WTC11 (cell line): ENCODE measurements at regions not wholly inside any gene's neighbourhood (a gene's known extent, or its start where the extent isn't known, plus 50 kb on each side); places are given as distances from the start of the nearest gene placed in this dataset.

Experiments
- ATAC-seq: fragments of 200-7000 bp; cut with Tn5 transposase; 2 replicates; pipeline ENCODE4 v1.10.0; 2021; ENCODE audit warnings: mild to moderate bottlenecking, moderate library complexity
- CTCF ChIA-PET: fragments of 300-600 bp; sonication (Branson Sonifier 250); formaldehyde crosslinking; loops from one replicate; lab custom pipeline; 2021; ENCODE audit warnings: antibody characterized with exemption; lab: Charles Lee
- POLR2A ChIA-PET: fragments of 350-600 bp; sonication (Branson Sonifier 250); formaldehyde crosslinking; loops from one replicate; lab custom pipeline; 2021; ENCODE audit warnings: antibody characterized with exemption; lab: Charles Lee
- DNase-seq: peaks from one replicate; pipeline ENCODE4 v3.0.0; 2021; ENCODE audit warnings: low spot score
- H3K27ac Mint-ChIP-seq: 2 replicates; pipeline ENCODE4 v1.8.0; 2021; ENCODE audit warnings: mixed read lengths
- H3K27me3 Mint-ChIP-seq: 2 replicates; pipeline ENCODE4 v1.8.0; 2021; ENCODE audit warnings: low read depth, mild to moderate bottlenecking, moderate library complexity, mixed read lengths
- H3K36me3 Mint-ChIP-seq: 2 replicates; pipeline ENCODE4 v1.8.0; 2021; ENCODE audit warnings: mixed read lengths
- H3K4me1 Mint-ChIP-seq: 2 replicates; pipeline ENCODE4 v1.8.0; 2022; ENCODE audit warnings: mixed read lengths
- H3K4me3 Mint-ChIP-seq: 2 replicates; pipeline ENCODE4 v1.8.0; 2021; ENCODE audit warnings: mild to moderate bottlenecking, moderate library complexity, mixed read lengths
- H3K9me3 Mint-ChIP-seq: 2 replicates; pipeline ENCODE4 v1.8.0; 2021; ENCODE audit warnings: mixed read lengths
- CREB1 ChIP-seq: sonication (generic); formaldehyde crosslinking; IDR thresholded peaks from 2 replicates; pipeline ENCODE4 v1.8.0; 2023; ENCODE audit warnings: mild to moderate bottlenecking, missing genetic modification reagents
- ESRRA ChIP-seq: sonication (generic); formaldehyde crosslinking; IDR thresholded peaks from 2 replicates; pipeline ENCODE4 v1.8.1; 2022; ENCODE audit warnings: mild to moderate bottlenecking, missing genetic modification reagents, borderline replicate concordance
- JAZF1 ChIP-seq: fragments of 250-450 bp; sonication (Bioruptor Pico); IDR thresholded peaks from 2 replicates; pipeline ENCODE4 v1.9.0; 2021; ENCODE audit warnings: moderate library complexity, mild to moderate bottlenecking, inconsistent platforms
- TEAD4 ChIP-seq: sonication (generic); formaldehyde crosslinking; IDR thresholded peaks from 2 replicates; pipeline ENCODE4 v1.8.0; 2022; ENCODE audit warnings: mild to moderate bottlenecking, missing genetic modification reagents
- TP53 ChIP-seq: sonication (generic); formaldehyde crosslinking; IDR thresholded peaks from 2 replicates; pipeline ENCODE4 v1.8.1; 2023; ENCODE audit warnings: mild to moderate bottlenecking, missing genetic modification reagents
- ZBTB21 ChIP-seq: sonication (generic); formaldehyde crosslinking; IDR thresholded peaks from 2 replicates; pipeline ENCODE4 v1.8.1; 2023; ENCODE audit warnings: mild to moderate bottlenecking, missing genetic modification reagents, borderline replicate concordance
- ZNF121 ChIP-seq: sonication (generic); formaldehyde crosslinking; IDR thresholded peaks from 2 replicates; pipeline ENCODE4 v1.8.0; 2023; ENCODE audit warnings: missing genetic modification reagents
- ZNF219 ChIP-seq: sonication (generic); formaldehyde crosslinking; IDR thresholded peaks from 2 replicates; pipeline ENCODE4 v1.8.0; 2023; ENCODE audit warnings: missing genetic modification reagents, mild to moderate bottlenecking, borderline replicate concordance
- ZNF671 ChIP-seq: fragments of 250-450 bp; sonication (Bioruptor Pico); IDR thresholded peaks from 2 replicates; pipeline ENCODE4 v1.8.0; 2021; ENCODE audit warnings: mild to moderate bottlenecking
- TF ChIP-seq, protein P1 (sequence below): sonication (generic); formaldehyde crosslinking; IDR thresholded peaks from 2 replicates; pipeline ENCODE4 v1.8.0; 2023; ENCODE audit warnings: mild to moderate bottlenecking, missing genetic modification reagents
- TF ChIP-seq, protein P2 (sequence below): sonication (generic); formaldehyde crosslinking; IDR thresholded peaks from 2 replicates; pipeline ENCODE4 v1.8.1; 2023; ENCODE audit warnings: mild to moderate bottlenecking, missing genetic modification reagents, moderate library complexity
- TF ChIP-seq, protein P3 (sequence below): sonication (generic); formaldehyde crosslinking; IDR thresholded peaks from 2 replicates; pipeline ENCODE4 v1.8.1; 2022; ENCODE audit warnings: low read depth, missing genetic modification reagents, borderline replicate concordance
- TF ChIP-seq, protein P4 (sequence below): fragments of 250-450 bp; sonication (Bioruptor Pico); conservative IDR thresholded peaks from 2 replicates; pipeline ENCODE4 v1.9.0; 2021; ENCODE audit warnings: mild to moderate bottlenecking
- TF ChIP-seq, protein P5 (sequence below): fragments of 250-450 bp; sonication (Bioruptor Pico); IDR thresholded peaks from 2 replicates; pipeline ENCODE4 v1.8.0; 2021; ENCODE audit warnings: mild to moderate bottlenecking
- TF ChIP-seq, protein P6 (sequence below): sonication (generic); formaldehyde crosslinking; IDR thresholded peaks from 2 replicates; pipeline ENCODE4 v1.8.1; 2023; ENCODE audit warnings: mild to moderate bottlenecking, missing genetic modification reagents

DNA sequence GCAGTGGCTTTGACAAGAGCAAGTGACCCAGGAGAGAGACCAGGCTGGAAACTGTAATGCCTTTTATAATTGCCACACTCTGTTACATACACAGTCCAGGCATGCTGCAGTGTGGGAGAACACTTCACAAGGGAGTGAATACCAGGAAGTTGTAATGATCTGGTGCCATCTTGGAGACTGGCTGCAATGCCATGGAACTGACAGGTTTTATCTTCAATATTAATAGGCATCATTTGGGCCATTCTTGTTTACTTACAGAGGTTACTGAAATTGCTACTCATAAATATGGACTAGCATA is 274.3 kb downstream of the AUH start:
- Mint-ChIP-seq H3K27me3 (no peaks in the 10 kb centered on the region), H3K9me3 (no peaks in the 10 kb centered on the region), H3K27ac (no peak overlapping the region), H3K36me3 (no peaks in the 10 kb centered on the region), H3K4me1 (peaks cover 30% of the 10 kb centered on the region), H3K4me3 (no peak overlapping the region)
- no peak for ATAC-seq
- no peak for DNase-seq
- CTCF ChIA-PET = no interaction called here
- POLR2A ChIA-PET = no interaction called here
- TF ChIP-seq ZNF121 (CRISPR knock-in tag) (no peak), TEAD4 (no peak), ESRRA (CRISPR knock-in tag) (no peak), CREB1 (CRISPR knock-in tag) (no peak), ZNF219 (CRISPR knock-in tag) (no peak), JAZF1 (CRISPR knock-in tag) (no peak), ZNF671 (CRISPR knock-in tag) (no peak)
- TF ChIP-seq, protein P1, sequence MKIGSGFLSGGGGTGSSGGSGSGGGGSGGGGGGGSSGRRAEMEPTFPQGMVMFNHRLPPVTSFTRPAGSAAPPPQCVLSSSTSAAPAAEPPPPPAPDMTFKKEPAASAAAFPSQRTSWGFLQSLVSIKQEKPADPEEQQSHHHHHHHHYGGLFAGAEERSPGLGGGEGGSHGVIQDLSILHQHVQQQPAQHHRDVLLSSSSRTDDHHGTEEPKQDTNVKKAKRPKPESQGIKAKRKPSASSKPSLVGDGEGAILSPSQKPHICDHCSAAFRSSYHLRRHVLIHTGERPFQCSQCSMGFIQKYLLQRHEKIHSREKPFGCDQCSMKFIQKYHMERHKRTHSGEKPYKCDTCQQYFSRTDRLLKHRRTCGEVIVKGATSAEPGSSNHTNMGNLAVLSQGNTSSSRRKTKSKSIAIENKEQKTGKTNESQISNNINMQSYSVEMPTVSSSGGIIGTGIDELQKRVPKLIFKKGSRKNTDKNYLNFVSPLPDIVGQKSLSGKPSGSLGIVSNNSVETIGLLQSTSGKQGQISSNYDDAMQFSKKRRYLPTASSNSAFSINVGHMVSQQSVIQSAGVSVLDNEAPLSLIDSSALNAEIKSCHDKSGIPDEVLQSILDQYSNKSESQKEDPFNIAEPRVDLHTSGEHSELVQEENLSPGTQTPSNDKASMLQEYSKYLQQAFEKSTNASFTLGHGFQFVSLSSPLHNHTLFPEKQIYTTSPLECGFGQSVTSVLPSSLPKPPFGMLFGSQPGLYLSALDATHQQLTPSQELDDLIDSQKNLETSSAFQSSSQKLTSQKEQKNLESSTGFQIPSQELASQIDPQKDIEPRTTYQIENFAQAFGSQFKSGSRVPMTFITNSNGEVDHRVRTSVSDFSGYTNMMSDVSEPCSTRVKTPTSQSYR (CRISPR knock-in tag) = no peak
- TF ChIP-seq, protein P2, sequence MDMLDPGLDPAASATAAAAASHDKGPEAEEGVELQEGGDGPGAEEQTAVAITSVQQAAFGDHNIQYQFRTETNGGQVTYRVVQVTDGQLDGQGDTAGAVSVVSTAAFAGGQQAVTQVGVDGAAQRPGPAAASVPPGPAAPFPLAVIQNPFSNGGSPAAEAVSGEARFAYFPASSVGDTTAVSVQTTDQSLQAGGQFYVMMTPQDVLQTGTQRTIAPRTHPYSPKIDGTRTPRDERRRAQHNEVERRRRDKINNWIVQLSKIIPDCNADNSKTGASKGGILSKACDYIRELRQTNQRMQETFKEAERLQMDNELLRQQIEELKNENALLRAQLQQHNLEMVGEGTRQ (CRISPR knock-in tag) = no peak
- TF ChIP-seq, protein P3, sequence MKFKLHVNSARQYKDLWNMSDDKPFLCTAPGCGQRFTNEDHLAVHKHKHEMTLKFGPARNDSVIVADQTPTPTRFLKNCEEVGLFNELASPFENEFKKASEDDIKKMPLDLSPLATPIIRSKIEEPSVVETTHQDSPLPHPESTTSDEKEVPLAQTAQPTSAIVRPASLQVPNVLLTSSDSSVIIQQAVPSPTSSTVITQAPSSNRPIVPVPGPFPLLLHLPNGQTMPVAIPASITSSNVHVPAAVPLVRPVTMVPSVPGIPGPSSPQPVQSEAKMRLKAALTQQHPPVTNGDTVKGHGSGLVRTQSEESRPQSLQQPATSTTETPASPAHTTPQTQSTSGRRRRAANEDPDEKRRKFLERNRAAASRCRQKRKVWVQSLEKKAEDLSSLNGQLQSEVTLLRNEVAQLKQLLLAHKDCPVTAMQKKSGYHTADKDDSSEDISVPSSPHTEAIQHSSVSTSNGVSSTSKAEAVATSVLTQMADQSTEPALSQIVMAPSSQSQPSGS = no peak
- TF ChIP-seq, protein P4, sequence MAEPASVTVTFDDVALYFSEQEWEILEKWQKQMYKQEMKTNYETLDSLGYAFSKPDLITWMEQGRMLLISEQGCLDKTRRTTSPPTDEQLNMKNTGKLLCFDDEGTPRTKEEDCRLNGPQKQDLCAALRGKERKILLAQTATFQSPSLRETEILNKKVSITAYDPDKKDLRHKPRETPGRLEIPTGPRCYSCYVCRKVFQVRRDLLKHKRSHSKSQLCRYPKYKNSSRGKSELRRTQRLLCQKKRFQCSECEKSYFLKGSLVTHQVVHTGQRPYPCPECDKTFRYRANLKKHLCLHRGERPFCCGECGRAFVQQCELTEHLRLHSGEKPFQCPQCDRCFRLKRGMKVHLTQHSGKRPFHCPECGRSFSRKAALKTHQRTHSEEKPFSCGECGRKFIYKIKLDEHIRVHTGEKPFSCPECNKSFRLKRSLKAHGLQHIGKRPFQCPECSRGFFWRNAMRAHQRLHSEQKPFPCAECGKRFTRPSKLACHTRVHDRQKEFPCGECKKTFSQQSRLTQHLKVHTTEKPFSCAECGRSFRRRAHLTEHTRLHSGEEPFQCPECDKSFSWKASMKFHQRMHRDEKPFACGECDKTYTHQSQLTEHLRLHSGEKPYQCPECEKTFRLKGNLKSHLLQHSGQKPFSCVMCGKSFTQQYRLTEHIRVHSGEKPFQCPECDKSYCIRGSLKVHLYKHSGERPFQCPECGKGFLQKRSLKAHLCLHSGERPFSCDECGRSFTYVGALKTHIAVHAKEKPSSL = no peak

DNA sequence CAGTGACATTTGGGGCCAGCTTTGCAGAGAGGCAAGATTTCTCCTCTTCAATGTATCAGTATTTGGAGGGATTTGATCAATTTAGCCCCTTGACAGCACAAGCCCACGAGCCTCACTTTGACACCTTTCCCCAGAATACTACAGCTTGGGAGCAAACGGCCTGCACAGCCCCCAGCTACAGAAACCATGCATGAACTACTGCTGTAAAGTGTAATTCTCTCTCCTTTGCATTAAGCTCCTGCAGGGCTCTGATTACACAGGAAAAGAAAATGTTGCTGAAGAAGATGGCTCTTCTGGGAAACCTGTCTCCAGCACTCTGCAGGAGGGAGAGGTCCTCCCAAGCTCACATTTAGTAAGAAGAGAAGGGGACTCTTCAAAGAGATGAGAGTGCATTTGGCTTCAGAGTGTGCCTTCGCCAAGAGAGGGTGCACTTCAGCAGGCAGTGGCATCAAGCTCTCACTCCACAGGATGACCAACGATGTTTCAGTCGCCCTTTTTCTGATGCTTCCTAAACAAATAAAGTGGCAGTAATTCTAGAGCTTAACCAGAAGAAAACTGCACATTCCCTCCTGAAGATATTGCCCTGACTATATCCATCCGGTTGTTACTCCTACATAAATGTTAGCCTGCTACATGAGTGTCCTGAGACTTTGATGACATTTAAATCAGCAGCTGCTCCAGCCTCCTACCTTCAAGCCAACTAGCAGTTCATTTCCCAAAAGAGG is 272.2 kb downstream of the AUH start:
- H3K4me3 Mint-ChIP-seq = no peak overlapping the region
- POLR2A ChIA-PET = interaction anchor here (1.1 kb wide), 1 partner anchor 12 kb away, joined by 3 read pairs; no protein-coding TSS in a partner anchor
- no peak overlapping the region for H3K27ac Mint-ChIP-seq
- TF ChIP-seq ZBTB21 (CRISPR knock-in tag) = no peak
- no peak for TF ChIP-seq TP53
- TF ChIP-seq, protein P5, sequence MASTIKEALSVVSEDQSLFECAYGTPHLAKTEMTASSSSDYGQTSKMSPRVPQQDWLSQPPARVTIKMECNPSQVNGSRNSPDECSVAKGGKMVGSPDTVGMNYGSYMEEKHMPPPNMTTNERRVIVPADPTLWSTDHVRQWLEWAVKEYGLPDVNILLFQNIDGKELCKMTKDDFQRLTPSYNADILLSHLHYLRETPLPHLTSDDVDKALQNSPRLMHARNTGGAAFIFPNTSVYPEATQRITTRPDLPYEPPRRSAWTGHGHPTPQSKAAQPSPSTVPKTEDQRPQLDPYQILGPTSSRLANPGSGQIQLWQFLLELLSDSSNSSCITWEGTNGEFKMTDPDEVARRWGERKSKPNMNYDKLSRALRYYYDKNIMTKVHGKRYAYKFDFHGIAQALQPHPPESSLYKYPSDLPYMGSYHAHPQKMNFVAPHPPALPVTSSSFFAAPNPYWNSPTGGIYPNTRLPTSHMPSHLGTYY (CRISPR knock-in tag) = no peak
- TF ChIP-seq, protein P6, sequence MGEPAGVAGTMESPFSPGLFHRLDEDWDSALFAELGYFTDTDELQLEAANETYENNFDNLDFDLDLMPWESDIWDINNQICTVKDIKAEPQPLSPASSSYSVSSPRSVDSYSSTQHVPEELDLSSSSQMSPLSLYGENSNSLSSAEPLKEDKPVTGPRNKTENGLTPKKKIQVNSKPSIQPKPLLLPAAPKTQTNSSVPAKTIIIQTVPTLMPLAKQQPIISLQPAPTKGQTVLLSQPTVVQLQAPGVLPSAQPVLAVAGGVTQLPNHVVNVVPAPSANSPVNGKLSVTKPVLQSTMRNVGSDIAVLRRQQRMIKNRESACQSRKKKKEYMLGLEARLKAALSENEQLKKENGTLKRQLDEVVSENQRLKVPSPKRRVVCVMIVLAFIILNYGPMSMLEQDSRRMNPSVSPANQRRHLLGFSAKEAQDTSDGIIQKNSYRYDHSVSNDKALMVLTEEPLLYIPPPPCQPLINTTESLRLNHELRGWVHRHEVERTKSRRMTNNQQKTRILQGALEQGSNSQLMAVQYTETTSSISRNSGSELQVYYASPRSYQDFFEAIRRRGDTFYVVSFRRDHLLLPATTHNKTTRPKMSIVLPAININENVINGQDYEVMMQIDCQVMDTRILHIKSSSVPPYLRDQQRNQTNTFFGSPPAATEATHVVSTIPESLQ (CRISPR knock-in tag) = no peak
- no peaks in the 10 kb centered on the region for H3K27me3 Mint-ChIP-seq
- DNase-seq (peak; percentile 29), ATAC-seq (peak; percentile 86)
- H3K36me3 Mint-ChIP-seq = peaks cover 7% of the 10 kb centered on the region
- peaks cover 12% of the 10 kb centered on the region for H3K9me3 Mint-ChIP-seq
- CTCF ChIA-PET = interaction anchor here (0.6 to 1.5 kb wide), 15 partner anchors 9 to 272 kb away, joined by 3 to 10 read pairs (median 4); no protein-coding TSS in a partner anchor
- H3K4me1 Mint-ChIP-seq = peaks cover 18% of the 10 kb centered on the region
